HepG2 (cell line): ENCODE measurements at regions not wholly inside any gene's neighbourhood (a gene's known extent, or its start where the extent isn't known, plus 50 kb on each side); places are given as distances from the start of the nearest gene placed in this dataset.

Experiments
- ATAC-seq: fragments of 200-7000 bp; cut with Tn5 transposase; 3 replicates; pipeline ENCODE4 v1.9.1; 2020; ENCODE audit warnings: mild to moderate bottlenecking, moderate library complexity
- BruUV-seq: library from RNA; stranded (reverse); fragments of 400-500 nt; replicated peaks from 2 replicates; lab custom pipeline; 2021; lab: Mats Ljungman, UMichigan
- CTCF ChIA-PET: fragments of 300-600 bp; formaldehyde crosslinking; extraction: SDS; loops from one replicate; lab custom pipeline; 2021; ENCODE audit warnings: low total read pairs, inconsistent platforms, low intra/inter-chr PET ratio; lab: Yijun Ruan, JAX
- POLR2A ChIA-PET: fragments of 350-600 bp; sonication (Branson Sonifier 250); formaldehyde crosslinking; loops from one replicate; lab custom pipeline; 2020; ENCODE audit warnings: antibody characterized with exemption, inconsistent platforms; lab: Yijun Ruan, JAX
- DNase-seq: peaks from one replicate; pipeline ENCODE4 v3.0.0-alpha.2; 2015; ENCODE audit warnings: low spot score
- FAIRE-seq: peaks from 3 replicates; lab custom pipeline; 2011; peaks lifted over from hg19 to GRCh38; lab: Jason Lieb, UNC
- H2AFZ ChIP-seq: one replicate; pipeline ENCODE4 v1.6.1; 2011; ENCODE audit warnings: low read length, inconsistent platforms
- H3K27ac ChIP-seq: fragments of 300-600 bp; 3 replicates; pipeline ENCODE4 v1.8.0; 2011; ENCODE audit warnings: mixed run types, mild to moderate bottlenecking, mixed read lengths, low read length, inconsistent platforms; ENCODE audit not compliant: insufficient read depth; ENCODE audit errors: extremely low read length
- H3K27me3 ChIP-seq, 2 experiments: fragments of 200-600 bp in 1 of 2; 2 replicates in 1 of 2; 3 replicates in 1 of 2; pipeline versions ENCODE4 v1.6.0 to v1.8.0; 2011; ENCODE audit warnings: low read length in 2 of 2, mild to moderate bottlenecking in 2 of 2, moderate library complexity in 2 of 2, inconsistent platforms in 1 of 2; ENCODE audit not compliant: insufficient read depth in 2 of 2, control insufficient read depth in 1 of 2
- H3K36me3 ChIP-seq, 2 experiments: fragments of 200-600 bp in 1 of 2; replicated peaks in 1 of 2; 2 replicates in 1 of 2; 3 replicates in 1 of 2; pipeline versions ENCODE4 v1.5.1 to v1.8.0; 2011; ENCODE audit warnings: low read length in 2 of 2, inconsistent platforms in 1 of 2; ENCODE audit not compliant: insufficient read depth in 2 of 2, control insufficient read depth in 1 of 2
- H3K4me1 ChIP-seq: 2 replicates; pipeline ENCODE4 v1.5.1; 2012; ENCODE audit warnings: low read length, inconsistent platforms; ENCODE audit not compliant: insufficient read depth
- H3K4me2 ChIP-seq: 2 replicates; pipeline ENCODE4 v1.6.0; 2011; ENCODE audit warnings: low read depth, low read length, inconsistent platforms
- H3K4me3 ChIP-seq, 3 experiments: fragments of 200-600 bp in 1 of 3; sonication (generic), shearing (Covaris generic) in 1 of 3; replicated peaks in 1 of 3; 2 replicates each; pipeline ENCODE4 v1.5.1; 2011 to 2016; ENCODE audit warnings: low read length in 3 of 3, inconsistent platforms in 2 of 3, low read depth in 2 of 3, mild to moderate bottlenecking in 2 of 3, control low read depth in 1 of 3, mixed read lengths in 1 of 3; ENCODE audit not compliant: insufficient read depth in 1 of 3
- H3K79me2 ChIP-seq: one replicate; pipeline ENCODE4 v1.6.1; 2011; ENCODE audit warnings: low read length, inconsistent platforms; ENCODE audit not compliant: insufficient read depth
- H3K9ac ChIP-seq: 2 replicates; pipeline ENCODE4 v1.6.0; 2011; ENCODE audit warnings: mild to moderate bottlenecking, low read depth, low read length, inconsistent platforms; ENCODE audit not compliant: insufficient read depth
- H3K9me3 ChIP-seq: 2 replicates; pipeline ENCODE4 v1.5.1; 2012; ENCODE audit warnings: mild to moderate bottlenecking, low read length
- H4K20me1 ChIP-seq: 2 replicates; pipeline ENCODE4 v1.6.0; 2011; ENCODE audit warnings: inconsistent platforms, mild to moderate bottlenecking, low read length, moderate library complexity; ENCODE audit not compliant: insufficient read depth
- ATRX ChIP-seq: sonication (generic); formaldehyde crosslinking; IDR thresholded peaks from 2 replicates; pipeline ENCODE4 v1.4.0; 2020; ENCODE audit warnings: missing genetic modification reagents, borderline replicate concordance
- FOXP1 ChIP-seq, 2 experiments: fragments of 450-650 bp in 1 of 2; IDR thresholded peaks; 2 replicates each; pipeline ENCODE4 v1.6.1; 2017 to 2018; ENCODE audit warnings: antibody characterized with exemption in 1 of 2
- GTF2F1 ChIP-seq: fragments of 150-350 bp; IDR thresholded peaks from 2 replicates; pipeline ENCODE4 v1.6.1; 2014; ENCODE audit warnings: low read length
- MED1 ChIP-seq: sonication (generic); formaldehyde crosslinking; IDR thresholded peaks from 2 replicates; pipeline ENCODE4 v1.4.0; 2020; ENCODE audit warnings: missing genetic modification reagents
- MIER2 ChIP-seq: IDR thresholded peaks from 2 replicates; pipeline ENCODE4 v1.6.1; 2016; ENCODE audit warnings: missing biosample characterization, missing genetic modification reagents
- MXD4 ChIP-seq: IDR thresholded peaks from 2 replicates; pipeline ENCODE4 v1.6.1; 2016; ENCODE audit warnings: mild to moderate bottlenecking, missing biosample characterization, missing genetic modification reagents
- U2AF1 ChIP-seq: fragments of 200-400 bp; formaldehyde crosslinking; optimal IDR thresholded peaks from 2 replicates; pipeline ENCODE3; 2017; ENCODE audit warnings: mild to moderate bottlenecking, low read depth, low read length
- ZFP62 ChIP-seq: sonication (generic); formaldehyde crosslinking; IDR thresholded peaks from 2 replicates; pipeline ENCODE4 v1.4.0; 2020; ENCODE audit warnings: missing genetic modification reagents
- ZNF33A ChIP-seq: sonication (generic); formaldehyde crosslinking; IDR thresholded peaks from 2 replicates; pipeline ENCODE4 v1.5.1; 2020; ENCODE audit warnings: missing genetic modification reagents, mild to moderate bottlenecking, moderate library complexity, borderline replicate concordance
- ZNF564 ChIP-seq: sonication (generic); formaldehyde crosslinking; IDR thresholded peaks from 2 replicates; pipeline ENCODE4 v1.8.1; 2023; ENCODE audit warnings: mild to moderate bottlenecking, missing genetic modification reagents
- ZSCAN29 ChIP-seq: sonication (generic); formaldehyde crosslinking; conservative IDR thresholded peaks from 2 replicates; pipeline ENCODE4 v1.4.0; 2020; ENCODE audit warnings: mild to moderate bottlenecking, missing genetic modification reagents
- WGBS: methylation state at CpG from one replicate; pipeline ENCODE4 v1.1.6; 2017; ENCODE audit warnings: low lambda C conversion rate; 5-methylcytosine and 5-hydroxymethylcytosine counted together
- in situ Hi-C: cut with HindIII; loops from 2 replicates; pipeline ENCODE4 v1.10.0; 2017; ENCODE audit warnings: low pct_unique_long_range_greater_than_20kb; ENCODE audit not compliant: extremely low pct_ligation_motif_present
- intact Hi-C: fragments of 100-400 bp; cut with micrococcal nuclease; formaldehyde crosslinking; loops from one replicate; pipeline ENCODE4 v1.10.0; 2022; ENCODE audit not compliant: unreplicated experiment
- TF ChIP-seq, protein P1 (sequence below): sonication (generic); formaldehyde crosslinking; IDR thresholded peaks from 2 replicates; pipeline ENCODE4 v1.5.0; 2020; ENCODE audit warnings: mild to moderate bottlenecking, low read depth, missing genetic modification reagents, borderline replicate concordance
- TF ChIP-seq, protein P2 (sequence below): sonication (generic); formaldehyde crosslinking; IDR thresholded peaks from 2 replicates; pipeline ENCODE4 v1.9.0; 2021; ENCODE audit warnings: missing genetic modification reagents, borderline replicate concordance
- TF ChIP-seq, protein P3 (sequence below): sonication (generic); formaldehyde crosslinking; IDR thresholded peaks from 2 replicates; pipeline ENCODE4 v1.5.0; 2020; ENCODE audit warnings: mild to moderate bottlenecking, missing genetic modification reagents
- TF ChIP-seq, protein P4 (sequence below): sonication (generic); formaldehyde crosslinking; IDR thresholded peaks from 2 replicates; pipeline ENCODE4 v1.4.0; 2020; ENCODE audit warnings: mild to moderate bottlenecking, missing genetic modification reagents
- TF ChIP-seq, protein P5 (sequence below): sonication (generic); formaldehyde crosslinking; IDR thresholded peaks from 2 replicates; pipeline ENCODE4 v1.4.0; 2020; ENCODE audit warnings: mild to moderate bottlenecking, missing genetic modification reagents, borderline replicate concordance

DNA sequence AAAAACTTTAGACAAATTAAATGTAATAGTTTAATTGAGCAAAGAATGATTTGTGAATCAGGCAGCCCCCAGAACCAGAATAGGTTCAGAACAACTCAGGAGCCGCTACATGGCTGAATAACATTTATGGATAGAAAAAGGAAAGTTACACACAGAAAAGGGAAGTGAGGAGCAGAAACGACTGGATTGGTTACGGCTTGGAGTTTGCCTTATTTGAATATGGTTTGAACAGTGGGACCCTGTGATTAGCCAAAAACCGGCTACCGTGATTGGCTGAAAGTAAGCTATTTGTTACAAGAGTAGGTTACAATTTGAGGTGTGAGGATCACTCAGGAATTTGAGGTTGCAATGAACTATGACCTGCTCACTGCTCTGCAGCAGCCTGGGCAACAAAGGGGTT is 1139.8 kb downstream of the CDH11 start:
- Histone ChIP-seq H3K4me1 (no peaks in the 10 kb centered on the region; the same call in 1 of the 2 replicates), H3K27ac (no peak overlapping the region), H3K79me2 (no peaks in the 10 kb centered on the region), H3K4me2 (no peak overlapping the region), H3K9ac (no peak overlapping the region), H3K27me3 (no peaks in the 10 kb centered on the region), H4K20me1 (no peaks in the 10 kb centered on the region), H2AFZ (no peak overlapping the region), H3K4me3 (no peak overlapping the region), H3K36me3 (no peaks in the 10 kb centered on the region)
- no peak for ATAC-seq
- in situ Hi-C loops (no loop called here), intact Hi-C loops (no loop called here)
- 10% methylated on average over 5 of the region's 5 CpGs for WGBS
- FAIRE-seq: no peak
- BruUV-seq: no TSS peak
- ChIA-PET POLR2A (no interaction called here), CTCF (no interaction called here)
- TF ChIP-seq FOXP1 (IDR thresholded peaks at IDR 0.05) (no peak), FOXP1 (CRISPR knock-in tag; IDR thresholded peaks at IDR 0.05) (no peak), ZNF33A (CRISPR knock-in tag) (no peak), U2AF1 (no peak), ZSCAN29 (CRISPR knock-in tag) (no peak), MXD4 (no peak), MED1 (CRISPR knock-in tag) (no peak), ZNF564 (CRISPR knock-in tag) (no peak), GTF2F1 (no peak), MIER2 (no peak), ZFP62 (CRISPR knock-in tag) (no peak), ATRX (CRISPR knock-in tag) (no peak)
- TF ChIP-seq, protein P1, sequence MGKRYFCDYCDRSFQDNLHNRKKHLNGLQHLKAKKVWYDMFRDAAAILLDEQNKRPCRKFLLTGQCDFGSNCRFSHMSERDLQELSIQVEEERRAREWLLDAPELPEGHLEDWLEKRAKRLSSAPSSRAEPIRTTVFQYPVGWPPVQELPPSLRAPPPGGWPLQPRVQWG: no peak
- TF ChIP-seq, protein P2, sequence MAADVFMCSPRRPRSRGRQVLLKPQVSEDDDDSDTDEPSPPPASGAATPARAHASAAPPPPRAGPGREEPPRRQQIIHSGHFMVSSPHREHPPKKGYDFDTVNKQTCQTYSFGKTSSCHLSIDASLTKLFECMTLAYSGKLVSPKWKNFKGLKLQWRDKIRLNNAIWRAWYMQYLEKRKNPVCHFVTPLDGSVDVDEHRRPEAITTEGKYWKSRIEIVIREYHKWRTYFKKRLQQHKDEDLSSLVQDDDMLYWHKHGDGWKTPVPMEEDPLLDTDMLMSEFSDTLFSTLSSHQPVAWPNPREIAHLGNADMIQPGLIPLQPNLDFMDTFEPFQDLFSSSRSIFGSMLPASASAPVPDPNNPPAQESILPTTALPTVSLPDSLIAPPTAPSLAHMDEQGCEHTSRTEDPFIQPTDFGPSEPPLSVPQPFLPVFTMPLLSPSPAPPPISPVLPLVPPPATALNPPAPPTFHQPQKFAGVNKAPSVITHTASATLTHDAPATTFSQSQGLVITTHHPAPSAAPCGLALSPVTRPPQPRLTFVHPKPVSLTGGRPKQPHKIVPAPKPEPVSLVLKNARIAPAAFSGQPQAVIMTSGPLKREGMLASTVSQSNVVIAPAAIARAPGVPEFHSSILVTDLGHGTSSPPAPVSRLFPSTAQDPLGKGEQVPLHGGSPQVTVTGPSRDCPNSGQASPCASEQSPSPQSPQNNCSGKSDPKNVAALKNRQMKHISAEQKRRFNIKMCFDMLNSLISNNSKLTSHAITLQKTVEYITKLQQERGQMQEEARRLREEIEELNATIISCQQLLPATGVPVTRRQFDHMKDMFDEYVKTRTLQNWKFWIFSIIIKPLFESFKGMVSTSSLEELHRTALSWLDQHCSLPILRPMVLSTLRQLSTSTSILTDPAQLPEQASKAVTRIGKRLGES (CRISPR knock-in tag): no peak
- TF ChIP-seq, protein P3, sequence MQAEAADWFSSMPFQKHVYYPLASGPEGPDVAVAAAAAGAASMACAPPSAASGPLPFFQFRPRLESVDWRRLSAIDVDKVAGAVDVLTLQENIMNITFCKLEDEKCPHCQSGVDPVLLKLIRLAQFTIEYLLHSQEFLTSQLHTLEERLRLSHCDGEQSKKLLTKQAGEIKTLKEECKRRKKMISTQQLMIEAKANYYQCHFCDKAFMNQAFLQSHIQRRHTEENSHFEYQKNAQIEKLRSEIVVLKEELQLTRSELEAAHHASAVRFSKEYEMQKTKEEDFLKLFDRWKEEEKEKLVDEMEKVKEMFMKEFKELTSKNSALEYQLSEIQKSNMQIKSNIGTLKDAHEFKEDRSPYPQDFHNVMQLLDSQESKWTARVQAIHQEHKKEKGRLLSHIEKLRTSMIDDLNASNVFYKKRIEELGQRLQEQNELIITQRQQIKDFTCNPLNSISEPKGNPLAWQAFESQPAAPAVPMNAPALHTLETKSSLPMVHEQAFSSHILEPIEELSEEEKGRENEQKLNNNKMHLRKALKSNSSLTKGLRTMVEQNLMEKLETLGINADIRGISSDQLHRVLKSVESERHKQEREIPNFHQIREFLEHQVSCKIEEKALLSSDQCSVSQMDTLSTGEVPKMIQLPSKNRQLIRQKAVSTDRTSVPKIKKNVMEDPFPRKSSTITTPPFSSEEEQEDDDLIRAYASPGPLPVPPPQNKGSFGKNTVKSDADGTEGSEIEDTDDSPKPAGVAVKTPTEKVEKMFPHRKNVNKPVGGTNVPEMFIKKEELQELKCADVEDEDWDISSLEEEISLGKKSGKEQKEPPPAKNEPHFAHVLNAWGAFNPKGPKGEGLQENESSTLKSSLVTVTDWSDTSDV (CRISPR knock-in tag): no peak
- TF ChIP-seq, protein P4, sequence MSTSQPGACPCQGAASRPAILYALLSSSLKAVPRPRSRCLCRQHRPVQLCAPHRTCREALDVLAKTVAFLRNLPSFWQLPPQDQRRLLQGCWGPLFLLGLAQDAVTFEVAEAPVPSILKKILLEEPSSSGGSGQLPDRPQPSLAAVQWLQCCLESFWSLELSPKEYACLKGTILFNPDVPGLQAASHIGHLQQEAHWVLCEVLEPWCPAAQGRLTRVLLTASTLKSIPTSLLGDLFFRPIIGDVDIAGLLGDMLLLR (CRISPR knock-in tag): no peak
- TF ChIP-seq, protein P5, sequence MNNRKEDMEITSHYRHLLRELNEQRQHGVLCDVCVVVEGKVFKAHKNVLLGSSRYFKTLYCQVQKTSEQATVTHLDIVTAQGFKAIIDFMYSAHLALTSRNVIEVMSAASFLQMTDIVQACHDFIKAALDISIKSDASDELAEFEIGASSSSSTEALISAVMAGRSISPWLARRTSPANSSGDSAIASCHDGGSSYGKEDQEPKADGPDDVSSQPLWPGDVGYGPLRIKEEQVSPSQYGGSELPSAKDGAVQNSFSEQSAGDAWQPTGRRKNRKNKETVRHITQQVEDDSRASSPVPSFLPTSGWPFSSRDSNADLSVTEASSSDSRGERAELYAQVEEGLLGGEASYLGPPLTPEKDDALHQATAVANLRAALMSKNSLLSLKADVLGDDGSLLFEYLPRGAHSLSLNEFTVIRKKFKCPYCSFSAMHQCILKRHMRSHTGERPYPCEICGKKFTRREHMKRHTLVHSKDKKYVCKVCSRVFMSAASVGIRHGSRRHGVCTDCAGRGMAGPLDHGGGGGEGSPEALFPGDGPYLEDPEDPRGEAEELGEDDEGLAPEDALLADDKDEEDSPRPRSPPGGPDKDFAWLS (CRISPR knock-in tag): no peak
- TF ChIP-seq, all 625 proteins: peak for 0
- no peak for DNase-seq
- H3K9me3 ChIP-seq: peaks cover 33% of the 10 kb centered on the region
